ENCODE measurements at regions not wholly inside any gene's neighbourhood (a gene's known extent, or its start where the extent isn't known, plus 50 kb on each side); places are given as distances from the start of the nearest gene placed in this dataset.
"Not testable (repeated sequence)": the region's sequence is repeated elsewhere in the genome, so short reads cannot be mapped to it uniquely, and the experiment has no call there.

GRCh38 chr3:20458994-20459716, 273.1 kb upstream of the SGO1 start:
- no peak for TF ChIP-seq SP1 (IDR thresholded peaks at IDR 0.05)
- no peak for TF ChIP-seq ELF4 (IDR thresholded peaks at IDR 0.05)
- TF ChIP-seq SUZ12 (IDR thresholded peaks at IDR 0.05) = no peak
- TF ChIP-seq BHLHE40 (IDR thresholded peaks at IDR 0.05; ENCODE audit: borderline replicate concordance) = no peak
- no peak for TF ChIP-seq FOXM1 (IDR thresholded peaks at IDR 0.05; ENCODE audit: borderline replicate concordance)
- no peak for TF ChIP-seq LEF1 (IDR thresholded peaks at IDR 0.05; ENCODE audit: borderline replicate concordance)
- no peak for TF ChIP-seq TARDBP (IDR thresholded peaks at IDR 0.05)
- no peak for TF ChIP-seq HDGF (IDR thresholded peaks at IDR 0.05; ENCODE audit: borderline replicate concordance)
- TF ChIP-seq FOXA1 (IDR thresholded peaks at IDR 0.05) = no peak
- no peak for TF ChIP-seq PKNOX1 (IDR thresholded peaks at IDR 0.05)
- no peak for TF ChIP-seq ARNT (IDR thresholded peaks at IDR 0.05)
- no peak for TF ChIP-seq FOXK2 (IDR thresholded peaks at IDR 0.05)
- no peak for TF ChIP-seq CTBP1 (IDR thresholded peaks at IDR 0.05; ENCODE audit: borderline replicate concordance)
- TF ChIP-seq NFRKB (IDR thresholded peaks at IDR 0.05) = no peak
- TF ChIP-seq ZNF384 (IDR thresholded peaks at IDR 0.05) = no peak
- TF ChIP-seq L3MBTL2 (conservative IDR thresholded peaks at IDR 0.05) = no peak
- POLR2A ChIA-PET = no interaction called here
- no peak for DNase-seq (ENCODE audit: extremely low spot score)
- CTCF ChIA-PET = no interaction called here

- DNase-seq (ENCODE audit: extremely low spot score) = no peak
- ChIA-PET CTCF (no interaction called here), POLR2A (no interaction called here)
- TF ChIP-seq FOXK2 (IDR thresholded peaks at IDR 0.05) = no peak
- TF ChIP-seq ARNT (IDR thresholded peaks at IDR 0.05) = no peak
- no peak for TF ChIP-seq TARDBP (IDR thresholded peaks at IDR 0.05)
- no peak for TF ChIP-seq FOXA1 (IDR thresholded peaks at IDR 0.05)
- no peak for TF ChIP-seq PKNOX1 (IDR thresholded peaks at IDR 0.05)
- no peak for TF ChIP-seq BHLHE40 (IDR thresholded peaks at IDR 0.05; ENCODE audit: borderline replicate concordance)
- no peak for TF ChIP-seq LEF1 (IDR thresholded peaks at IDR 0.05; ENCODE audit: borderline replicate concordance)
- TF ChIP-seq HDGF (IDR thresholded peaks at IDR 0.05; ENCODE audit: borderline replicate concordance) = no peak
- TF ChIP-seq ZNF384 (IDR thresholded peaks at IDR 0.05) = no peak
- TF ChIP-seq NFRKB (IDR thresholded peaks at IDR 0.05) = no peak
- TF ChIP-seq CTBP1 (IDR thresholded peaks at IDR 0.05; ENCODE audit: borderline replicate concordance) = no peak
- no peak for TF ChIP-seq L3MBTL2 (conservative IDR thresholded peaks at IDR 0.05)
- no peak for TF ChIP-seq FOXM1 (IDR thresholded peaks at IDR 0.05; ENCODE audit: borderline replicate concordance)
- no peak for TF ChIP-seq SUZ12 (IDR thresholded peaks at IDR 0.05)
- TF ChIP-seq ELF4 (IDR thresholded peaks at IDR 0.05) = no peak
- no peak for TF ChIP-seq SP1 (IDR thresholded peaks at IDR 0.05)
Measured at GRCh38 chr3:20456511-20456910, 270.5 kb upstream of the SGO1 start.

GRCh38 chr3:20451170-20451569, 265.2 kb upstream of the SGO1 start:
- DNase-seq (ENCODE audit: extremely low spot score) = no peak
- TF ChIP-seq FOXK2 (IDR thresholded peaks at IDR 0.05) = no peak
- no peak for TF ChIP-seq CTBP1 (IDR thresholded peaks at IDR 0.05; ENCODE audit: borderline replicate concordance)
- TF ChIP-seq LEF1 (IDR thresholded peaks at IDR 0.05; ENCODE audit: borderline replicate concordance) = no peak
- no peak for TF ChIP-seq FOXA1 (IDR thresholded peaks at IDR 0.05)
- no peak for TF ChIP-seq ARNT (IDR thresholded peaks at IDR 0.05)
- TF ChIP-seq BHLHE40 (IDR thresholded peaks at IDR 0.05; ENCODE audit: borderline replicate concordance) = no peak
- no peak for TF ChIP-seq FOXM1 (IDR thresholded peaks at IDR 0.05; ENCODE audit: borderline replicate concordance)
- no peak for TF ChIP-seq HDGF (IDR thresholded peaks at IDR 0.05; ENCODE audit: borderline replicate concordance)
- TF ChIP-seq ELF4 (IDR thresholded peaks at IDR 0.05) = no peak
- TF ChIP-seq NFRKB (IDR thresholded peaks at IDR 0.05) = no peak
- TF ChIP-seq TARDBP (IDR thresholded peaks at IDR 0.05) = no peak
- TF ChIP-seq SP1 (IDR thresholded peaks at IDR 0.05) = no peak
- no peak for TF ChIP-seq SUZ12 (IDR thresholded peaks at IDR 0.05)
- no peak for TF ChIP-seq ZNF384 (IDR thresholded peaks at IDR 0.05)
- TF ChIP-seq L3MBTL2 (conservative IDR thresholded peaks at IDR 0.05) = no peak
- no peak for TF ChIP-seq PKNOX1 (IDR thresholded peaks at IDR 0.05)
- ChIA-PET CTCF (no interaction called here), POLR2A (no interaction called here)

GRCh38 chr3:20450611-20451010, 264.6 kb upstream of the SGO1 start:
- TF ChIP-seq SUZ12 (IDR thresholded peaks at IDR 0.05) = no peak
- no peak for TF ChIP-seq FOXM1 (IDR thresholded peaks at IDR 0.05; ENCODE audit: borderline replicate concordance)
- no peak for TF ChIP-seq SP1 (IDR thresholded peaks at IDR 0.05)
- no peak for TF ChIP-seq FOXA1 (IDR thresholded peaks at IDR 0.05)
- TF ChIP-seq FOXK2 (IDR thresholded peaks at IDR 0.05) = no peak
- TF ChIP-seq BHLHE40 (IDR thresholded peaks at IDR 0.05; ENCODE audit: borderline replicate concordance) = no peak
- TF ChIP-seq ZNF384 (IDR thresholded peaks at IDR 0.05) = no peak
- TF ChIP-seq PKNOX1 (IDR thresholded peaks at IDR 0.05) = no peak
- TF ChIP-seq ARNT (IDR thresholded peaks at IDR 0.05) = no peak
- no peak for TF ChIP-seq HDGF (IDR thresholded peaks at IDR 0.05; ENCODE audit: borderline replicate concordance)
- POLR2A ChIA-PET = no interaction called here
- CTCF ChIA-PET = no interaction called here
- no peak for DNase-seq (ENCODE audit: extremely low spot score)

- CTCF ChIA-PET = no interaction called here
- POLR2A ChIA-PET = no interaction called here
- DNase-seq (ENCODE audit: extremely low spot score) = no peak
- TF ChIP-seq ZNF384 (IDR thresholded peaks at IDR 0.05) (no peak), LEF1 (IDR thresholded peaks at IDR 0.05; ENCODE audit: borderline replicate concordance) (no peak), BHLHE40 (IDR thresholded peaks at IDR 0.05; ENCODE audit: borderline replicate concordance) (no peak), FOXM1 (IDR thresholded peaks at IDR 0.05; ENCODE audit: borderline replicate concordance) (no peak), ARNT (IDR thresholded peaks at IDR 0.05) (no peak), HDGF (IDR thresholded peaks at IDR 0.05; ENCODE audit: borderline replicate concordance) (no peak), NFRKB (IDR thresholded peaks at IDR 0.05) (no peak), L3MBTL2 (conservative IDR thresholded peaks at IDR 0.05) (no peak), FOXA1 (IDR thresholded peaks at IDR 0.05) (no peak), TARDBP (IDR thresholded peaks at IDR 0.05) (no peak), SP1 (IDR thresholded peaks at IDR 0.05) (no peak), CTBP1 (IDR thresholded peaks at IDR 0.05; ENCODE audit: borderline replicate concordance) (no peak), PKNOX1 (IDR thresholded peaks at IDR 0.05) (no peak)
Measured at GRCh38 chr3:20442846-20443245, 256.8 kb upstream of the SGO1 start.

GRCh38 chr3:20427268-20427667, 241.3 kb upstream of the SGO1 start:
- POLR2A ChIA-PET; CTCF ChIA-PET; DNase-seq (ENCODE audit: extremely low spot score): not testable (repeated sequence)

Data from HEK293T (cell line).